ENCODE measurements at regions not wholly inside any gene's neighbourhood (a gene's known extent, or its start where the extent isn't known, plus 50 kb on each side); places are given as distances from the start of the nearest gene placed in this dataset.

- DNase-seq (ENCODE audit: low read depth): no peak
These were observed 156.7 kb upstream of the DIO3 start for GRCh38 chr14:101404426-101405170.

GRCh38 chr14:101405171-101405883, 156.0 kb upstream of the DIO3 start:
- DNase-seq (ENCODE audit: low read depth): no peak

GRCh38 chr14:101406921-101407320, 154.4 kb upstream of the DIO3 start:
- no peak for DNase-seq (ENCODE audit: low read depth)

- DNase-seq (ENCODE audit: low read depth): no peak
These were observed 154.0 kb upstream of the DIO3 start for GRCh38 chr14:101407328-101407727.

GRCh38 chr14:101408077-101408831, 153.0 kb upstream of the DIO3 start:
- DNase-seq (ENCODE audit: low read depth): no peak

GRCh38 chr14:101409006-101409543, 152.2 kb upstream of the DIO3 start:
- no peak for DNase-seq (ENCODE audit: low read depth)

- DNase-seq (ENCODE audit: low read depth): no peak
These were observed 151.2 kb upstream of the DIO3 start for GRCh38 chr14:101410126-101410525.

GRCh38 chr14:101411151-101411550, 150.1 kb upstream of the DIO3 start:
- no peak for DNase-seq (ENCODE audit: low read depth)

- no peak for DNase-seq (ENCODE audit: low read depth)
These were observed 149.5 kb upstream of the DIO3 start for GRCh38 chr14:101411779-101412178.

- no peak for DNase-seq (ENCODE audit: low read depth)
These were observed 148.6 kb upstream of the DIO3 start for GRCh38 chr14:101412739-101413138.

- DNase-seq (ENCODE audit: low read depth): no peak
These were observed 143.9 kb upstream of the DIO3 start for GRCh38 chr14:101417434-101417833.

GRCh38 chr14:101418601-101419000, 142.7 kb upstream of the DIO3 start:
- DNase-seq (ENCODE audit: low read depth): no peak

GRCh38 chr14:101426466-101426865, 134.8 kb upstream of the DIO3 start:
- no peak for DNase-seq (ENCODE audit: low read depth)

- DNase-seq (ENCODE audit: low read depth): no peak
These were observed 132.9 kb upstream of the DIO3 start for GRCh38 chr14:101428409-101428808.

- DNase-seq (ENCODE audit: low read depth): no peak
These were observed 125.7 kb upstream of the DIO3 start for GRCh38 chr14:101435546-101435945.

GRCh38 chr14:101439023-101439422, 122.3 kb upstream of the DIO3 start:
- no peak for DNase-seq (ENCODE audit: low read depth)

GRCh38 chr14:101440496-101440895, 120.8 kb upstream of the DIO3 start:
- DNase-seq (ENCODE audit: low read depth): no peak

- no peak for DNase-seq (ENCODE audit: low read depth)
These were observed 119.6 kb upstream of the DIO3 start for GRCh38 chr14:101441710-101442109.

GRCh38 chr14:101442451-101442850, 118.8 kb upstream of the DIO3 start:
- peak; percentile 9 for DNase-seq (ENCODE audit: low read depth)

- no peak for DNase-seq (ENCODE audit: low read depth)
These were observed 117.2 kb upstream of the DIO3 start for GRCh38 chr14:101444116-101444515.

GRCh38 chr14:101445278-101445677, 116.0 kb upstream of the DIO3 start:
- DNase-seq (ENCODE audit: low read depth): no peak

GRCh38 chr14:101446387-101446969, 114.8 kb upstream of the DIO3 start:
- no peak for DNase-seq (ENCODE audit: low read depth)
